GM18519 (cell line): ENCODE measurements at regions not wholly inside any gene's neighbourhood (a gene's known extent, or its start where the extent isn't known, plus 50 kb on each side); places are given as distances from the start of the nearest gene placed in this dataset.
"Not testable (repeated sequence)": the region's sequence is repeated elsewhere in the genome, so short reads cannot be mapped to it uniquely, and the experiment has no call there.

Experiments
- ATAC-seq: cut with Tn5 transposase; IDR thresholded peaks from one replicate; pipeline ENCODE4 v1.9.1; 2021; ENCODE audit warnings: mild to moderate bottlenecking, moderate library complexity; ENCODE audit not compliant: unreplicated experiment, low FRiP score

DNA sequence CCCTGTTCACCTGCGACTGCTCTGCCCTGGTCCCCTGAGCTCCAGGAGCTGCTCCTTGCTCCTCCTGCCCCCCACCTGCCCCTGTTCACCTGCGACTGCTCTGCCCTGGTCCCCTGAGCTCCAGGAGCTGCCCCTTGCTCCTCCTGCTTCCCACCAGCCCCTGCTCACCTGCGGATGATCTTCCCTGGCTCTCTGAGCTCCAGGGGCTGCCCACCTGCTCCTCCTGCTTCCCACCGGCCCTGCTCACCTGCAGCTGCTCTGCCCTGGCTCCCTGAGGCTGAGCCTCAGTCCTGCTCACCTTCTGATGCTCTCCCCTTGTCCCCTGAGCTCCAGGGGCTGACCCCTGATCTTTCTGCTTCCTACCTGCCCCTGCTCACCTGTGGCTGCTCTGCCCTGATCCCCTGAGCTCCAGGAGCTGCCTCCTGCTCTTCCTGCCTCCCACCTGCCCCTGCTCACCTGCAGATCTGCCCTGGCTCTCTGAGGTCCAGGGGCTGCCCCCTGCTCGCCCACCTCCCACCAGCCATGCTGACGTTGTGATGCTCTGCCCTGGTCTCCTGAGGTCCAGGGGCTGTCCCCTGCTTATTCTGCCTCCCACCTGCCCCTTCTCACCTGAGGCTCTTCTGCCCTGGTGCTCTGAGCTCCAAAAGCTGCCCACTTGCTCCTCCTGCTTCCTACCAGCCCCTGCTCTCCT, 219.2 kb downstream of the TMEM121 start:
- no peak for ATAC-seq

DNA sequence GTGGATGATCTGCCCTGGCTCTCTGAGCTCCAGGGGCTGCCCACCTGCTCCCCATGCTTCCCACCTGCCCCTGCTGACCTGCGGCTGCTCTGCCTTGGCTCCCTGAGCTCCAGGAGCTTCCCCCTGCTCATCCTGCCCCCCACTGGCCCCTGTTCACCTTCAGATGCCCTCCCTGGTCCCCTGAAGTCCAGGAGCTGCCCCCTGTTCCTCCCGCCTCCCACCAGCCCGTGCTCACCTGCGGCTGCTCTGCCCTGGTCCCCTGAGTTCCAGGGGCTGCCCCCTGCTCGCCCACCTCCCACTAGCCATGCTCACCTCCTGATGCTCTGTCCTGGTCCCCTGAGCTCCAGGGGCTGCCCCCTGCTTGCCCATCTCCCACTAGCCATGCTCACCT, 219.7 kb downstream of the TMEM121 start:
- ATAC-seq = no peak

DNA sequence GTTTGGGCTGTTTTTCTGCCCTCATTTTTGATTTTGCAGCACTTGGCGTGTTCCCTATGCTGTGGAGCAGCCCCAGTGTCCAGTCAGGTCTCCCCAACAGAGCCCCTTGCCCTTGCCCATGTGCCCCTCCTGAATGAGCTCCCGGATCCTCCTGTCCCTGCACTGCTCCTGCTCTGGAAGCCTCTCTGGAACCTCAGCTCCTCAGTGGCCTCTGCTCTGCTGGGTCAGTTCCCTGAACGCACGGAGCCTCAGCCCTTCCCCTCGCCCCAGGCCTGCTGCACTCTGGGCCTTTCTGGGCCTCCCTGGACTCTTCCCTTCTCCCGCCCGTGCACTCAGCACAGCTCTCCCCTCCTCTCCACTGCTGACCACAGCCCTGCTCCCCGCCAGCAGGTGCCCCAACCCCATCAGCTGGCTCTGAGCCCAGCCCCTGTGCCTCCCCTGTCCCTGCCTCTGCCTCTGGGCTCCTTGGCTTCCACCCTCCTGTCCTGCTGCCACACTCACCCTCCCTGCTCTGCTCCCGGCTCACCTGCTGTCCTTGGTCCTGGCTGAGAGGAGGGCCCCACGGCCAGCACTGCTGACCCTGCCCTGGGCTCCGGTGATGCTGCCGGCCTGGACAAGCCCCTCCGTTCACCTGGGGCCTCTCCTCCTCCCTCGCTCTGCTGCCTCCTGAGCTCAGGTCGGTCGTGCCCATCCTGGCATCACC, 220.6 kb downstream of the TMEM121 start:
- ATAC-seq = not testable (repeated sequence)

DNA sequence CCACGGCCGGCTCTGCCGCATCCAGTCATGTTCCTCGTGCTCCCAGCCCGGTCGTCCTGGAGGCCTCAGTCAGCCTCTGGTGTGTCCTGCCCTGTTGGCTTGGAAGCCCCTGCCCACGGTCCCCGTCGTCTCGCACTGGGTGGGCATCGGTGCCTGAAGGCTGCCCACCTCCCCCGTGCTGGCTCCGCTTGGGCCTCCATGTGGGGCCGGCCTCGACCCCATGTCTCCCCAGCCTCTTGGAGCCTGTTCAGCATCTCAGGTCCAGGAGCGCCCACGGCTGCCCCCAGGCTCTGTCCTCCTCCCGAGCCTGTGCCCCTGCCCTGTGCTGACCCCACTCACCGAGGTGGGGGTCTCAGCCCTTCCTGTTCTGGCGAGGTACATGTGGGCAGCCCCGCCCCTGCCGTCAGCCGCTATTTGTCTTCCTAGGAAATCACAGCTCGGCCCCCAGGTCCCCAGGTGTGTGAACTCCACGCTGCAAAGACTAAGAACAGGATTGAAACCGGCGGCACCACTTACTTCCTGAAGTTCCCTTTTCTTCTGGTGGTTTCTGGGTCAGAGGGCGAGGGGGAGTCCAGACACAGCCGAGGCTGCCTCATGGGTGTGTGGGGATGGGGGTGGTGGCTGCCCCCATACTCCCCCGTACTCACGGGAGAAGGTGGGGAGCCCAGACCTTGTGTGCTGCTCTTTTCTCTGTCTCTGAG, 221.3 kb downstream of the TMEM121 start:
- ATAC-seq = not testable (repeated sequence)

DNA sequence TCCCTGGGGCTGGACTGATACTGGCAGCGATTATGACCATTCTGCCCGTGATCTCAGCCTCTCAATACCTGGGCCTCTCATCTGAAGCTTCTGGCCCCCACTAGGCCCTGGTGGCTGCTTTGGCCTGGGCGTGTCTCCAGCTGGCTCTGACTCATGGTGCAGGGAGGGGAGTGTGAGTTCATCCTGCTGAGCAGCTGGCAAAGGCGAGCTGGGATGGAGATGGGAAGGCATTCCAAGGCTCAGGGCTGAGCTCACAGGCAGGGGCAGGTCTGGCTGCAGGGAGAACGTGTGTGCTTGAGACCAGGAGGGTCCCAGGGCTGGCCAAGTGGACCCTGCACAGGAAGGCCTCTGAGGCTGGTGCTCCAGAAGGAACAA, 221.8 kb downstream of the TMEM121 start:
- ATAC-seq = no peak

DNA sequence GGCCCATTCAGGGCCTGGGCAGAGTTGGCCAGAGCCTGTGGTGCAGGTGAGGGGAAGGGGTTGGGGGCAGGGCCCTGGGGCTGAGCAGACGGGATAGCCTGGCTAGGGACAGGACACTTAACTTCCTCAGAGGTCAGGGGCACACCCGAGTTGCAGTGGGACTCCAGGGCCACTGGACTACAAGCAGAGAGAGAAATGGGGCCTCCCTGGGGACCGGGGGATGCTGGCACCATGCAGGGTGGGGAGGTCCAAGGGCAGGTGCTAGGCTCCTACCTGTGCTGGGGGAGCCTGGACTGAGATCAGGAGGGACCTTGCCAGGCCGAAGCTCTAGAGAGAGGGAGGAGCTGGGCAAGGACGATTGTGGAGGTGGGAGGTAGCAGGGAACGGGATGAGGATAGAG, 222.3 kb downstream of the TMEM121 start:
- ATAC-seq = not testable (repeated sequence)

DNA sequence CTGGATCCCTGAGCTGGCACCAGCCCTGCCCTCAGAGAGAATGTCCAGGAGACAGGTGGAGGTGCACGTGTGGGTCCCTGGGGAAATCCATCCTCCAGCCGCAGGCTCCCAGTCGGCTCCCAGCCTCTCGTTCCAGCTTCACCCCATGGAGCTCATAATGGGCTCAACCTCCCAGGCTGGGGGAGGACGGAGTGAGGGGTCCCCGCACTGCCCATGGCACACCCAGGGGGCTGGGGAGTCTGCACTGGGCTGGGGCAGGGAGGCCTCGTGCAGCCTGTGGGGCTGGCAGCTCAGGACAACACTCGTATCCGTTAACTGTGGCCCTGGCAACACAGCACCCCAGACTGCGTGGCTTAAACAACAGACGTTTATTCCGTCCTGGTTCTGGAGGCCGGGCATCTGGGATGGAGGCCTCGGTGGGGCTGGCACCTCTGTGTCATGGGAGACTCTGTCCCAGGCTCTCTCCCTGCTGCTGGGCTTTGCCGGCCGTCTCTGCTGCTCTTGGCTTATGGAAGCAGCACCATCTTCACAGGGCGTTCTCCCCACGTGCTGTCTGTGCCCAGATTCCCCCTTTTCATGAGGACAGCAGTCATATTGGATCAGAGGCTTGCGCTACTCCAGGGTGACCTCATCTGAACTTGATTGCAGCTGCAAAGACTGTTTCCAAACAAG, 223.6 kb downstream of the TMEM121 start:
- not testable (repeated sequence) for ATAC-seq

DNA sequence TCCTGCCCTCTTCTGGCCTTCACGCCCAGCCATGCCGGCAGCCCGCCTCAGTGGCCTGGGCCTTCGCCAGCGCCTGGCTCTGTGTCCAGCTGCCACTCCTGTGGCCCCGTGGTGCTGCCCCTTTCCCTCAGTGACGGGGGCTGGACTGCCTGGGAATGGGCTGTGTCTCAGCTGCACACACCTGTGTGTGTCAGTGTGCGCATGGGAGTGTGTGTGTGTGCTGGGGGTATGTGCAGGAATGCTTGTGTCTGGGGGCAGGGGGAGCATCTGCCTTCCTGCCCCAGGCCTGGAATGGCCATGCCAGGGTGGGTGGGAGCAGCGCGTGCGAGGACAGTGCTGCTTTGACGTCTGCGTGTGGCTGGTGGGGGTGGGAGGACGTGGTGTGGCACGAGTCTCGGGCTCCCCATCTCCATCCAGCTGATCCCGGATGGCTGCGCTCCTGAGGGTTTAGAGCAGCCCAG, 224.9 kb downstream of the TMEM121 start:
- not testable (repeated sequence) for ATAC-seq

DNA sequence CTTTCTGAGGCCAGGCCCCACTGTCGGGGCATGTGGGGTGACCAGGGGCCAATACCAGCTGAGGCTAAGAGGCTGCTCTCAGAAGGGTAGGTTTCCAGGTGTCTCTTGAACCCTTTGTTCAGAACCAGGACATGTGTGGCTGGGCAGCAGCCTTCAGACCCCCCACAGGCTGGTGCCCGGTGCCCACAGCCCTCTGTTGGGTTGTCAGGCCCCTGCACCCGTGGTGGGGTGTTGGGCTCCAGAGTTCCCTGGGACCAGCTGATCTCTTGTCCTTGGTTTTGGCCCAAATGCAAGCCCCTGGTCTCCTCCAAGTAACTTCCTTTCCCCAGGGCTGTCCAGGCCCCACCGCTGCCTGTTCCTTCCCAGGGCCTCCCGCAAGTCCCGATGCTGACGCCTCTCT, 226.0 kb downstream of the TMEM121 start:
- not testable (repeated sequence) for ATAC-seq

DNA sequence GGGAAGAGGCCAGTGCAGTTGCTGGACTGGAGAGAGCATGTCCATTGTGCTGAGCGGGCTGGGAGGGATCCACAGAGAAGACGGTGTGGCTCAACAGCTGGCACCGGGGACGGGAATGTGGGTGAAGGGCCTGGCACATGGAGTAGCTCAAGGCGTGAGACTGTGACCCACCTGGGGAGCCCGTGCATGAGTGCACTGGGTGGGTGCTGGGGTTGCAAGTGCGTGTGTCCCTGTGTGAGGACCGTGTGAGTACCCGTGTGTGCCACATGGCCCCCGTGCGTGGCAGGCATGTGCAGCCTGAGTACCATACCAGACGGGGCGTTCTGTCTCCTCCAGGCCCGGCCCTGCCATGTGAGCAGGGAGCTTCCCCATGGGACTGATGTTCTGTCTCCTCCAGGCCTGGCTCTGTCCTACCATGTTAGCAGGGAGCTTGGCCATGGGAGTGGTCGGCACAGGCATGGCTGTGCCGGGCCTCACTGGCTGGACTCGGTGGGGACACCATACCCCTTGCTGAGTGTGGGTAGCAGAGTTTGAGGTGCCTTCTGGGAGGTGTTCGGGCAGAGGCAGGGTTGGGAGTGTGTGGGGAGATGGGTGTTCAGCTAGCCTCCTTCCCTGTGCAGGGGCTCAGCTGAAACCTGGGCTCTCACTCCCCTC, 234.4 kb downstream of the TMEM121 start:
- no peak for ATAC-seq

DNA sequence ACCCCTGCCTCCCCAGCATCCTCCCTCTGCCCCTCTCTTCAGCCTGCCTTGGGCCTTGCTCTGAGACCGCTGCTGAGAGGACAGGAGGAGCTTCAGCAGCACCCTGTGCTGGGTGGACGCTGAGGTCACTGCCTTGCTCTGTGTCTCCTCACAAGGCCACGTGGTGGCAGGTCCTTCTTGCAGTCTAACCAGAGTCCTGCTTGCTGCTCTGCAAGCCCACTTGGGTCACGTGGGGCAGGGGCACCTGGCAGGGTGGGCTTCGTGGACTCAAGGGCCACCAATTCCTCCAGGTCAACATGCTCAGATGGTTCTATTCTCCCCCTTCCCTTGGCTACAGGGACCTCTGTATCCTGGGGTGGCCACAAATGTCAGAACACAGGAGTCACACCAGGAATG, 235.0 kb downstream of the TMEM121 start:
- not testable (repeated sequence) for ATAC-seq

DNA sequence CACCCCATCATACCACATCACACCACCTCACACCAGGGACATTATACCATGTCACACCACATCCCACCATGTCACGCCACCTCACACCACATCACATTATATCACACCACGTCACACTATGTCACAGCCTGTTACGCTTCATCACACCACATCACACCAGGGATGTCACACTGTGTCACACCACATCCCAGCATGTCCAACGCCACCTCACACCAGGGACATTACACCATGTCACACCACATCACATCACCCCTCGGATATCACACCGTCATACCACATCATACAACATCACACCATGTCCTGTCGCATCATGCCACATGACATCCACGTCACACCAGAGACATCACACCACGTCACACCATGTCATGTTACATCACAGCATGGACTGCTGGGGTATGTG, 235.5 kb downstream of the TMEM121 start:
- ATAC-seq = no peak

DNA sequence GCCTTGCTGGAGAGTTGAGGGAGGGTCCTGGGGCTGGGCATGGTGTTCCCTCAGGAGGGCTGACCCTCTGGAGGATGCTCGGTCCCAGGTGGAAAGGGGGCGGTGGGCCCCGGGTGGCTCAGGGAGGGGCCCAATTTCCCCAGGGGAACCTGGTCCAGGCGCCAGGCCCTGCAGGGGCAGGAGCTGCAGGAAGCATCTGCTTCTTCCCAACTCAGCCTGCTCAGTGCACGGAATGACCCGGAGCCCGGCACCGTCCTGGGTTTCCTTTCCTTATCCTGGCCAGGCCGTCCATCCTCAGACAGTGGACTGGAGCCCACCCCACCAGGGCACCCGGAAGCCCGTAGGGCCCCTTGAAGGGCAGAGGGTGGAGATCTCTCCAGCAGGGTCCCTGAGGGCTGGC, 235.9 kb downstream of the TMEM121 start:
- ATAC-seq = not testable (repeated sequence)

DNA sequence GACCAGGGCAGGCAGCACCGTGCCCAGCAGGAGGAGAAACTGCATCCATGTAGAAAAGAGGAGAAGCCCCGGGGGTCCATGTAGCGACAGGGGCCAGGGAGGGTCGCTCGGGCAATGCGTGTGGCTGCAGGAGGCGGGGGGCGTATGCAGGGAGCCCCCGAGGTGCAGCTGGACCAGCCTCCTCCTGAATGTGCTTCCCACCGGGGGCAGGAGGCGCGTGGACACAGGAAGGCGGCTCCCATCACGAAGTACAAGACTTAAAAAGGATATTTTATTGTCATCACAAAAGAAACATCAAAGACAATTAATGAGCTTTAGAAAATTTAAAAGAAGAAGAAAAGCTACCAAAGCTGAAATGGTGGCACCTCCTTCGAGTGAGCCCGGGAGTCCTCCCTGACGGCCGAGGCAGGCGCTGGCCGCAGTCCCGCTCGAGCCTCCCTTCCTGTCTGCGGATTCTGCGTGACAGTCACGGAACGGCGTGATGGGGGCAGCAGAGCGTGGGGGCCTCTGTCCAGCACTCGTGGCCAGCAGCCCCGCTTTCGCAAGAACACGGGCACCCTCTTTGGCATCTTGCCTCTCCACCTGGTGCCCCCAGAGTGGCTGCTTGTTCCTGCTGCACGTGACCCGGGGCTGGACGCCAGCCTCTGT, 238.0 kb downstream of the TMEM121 start:
- ATAC-seq = not testable (repeated sequence)

DNA sequence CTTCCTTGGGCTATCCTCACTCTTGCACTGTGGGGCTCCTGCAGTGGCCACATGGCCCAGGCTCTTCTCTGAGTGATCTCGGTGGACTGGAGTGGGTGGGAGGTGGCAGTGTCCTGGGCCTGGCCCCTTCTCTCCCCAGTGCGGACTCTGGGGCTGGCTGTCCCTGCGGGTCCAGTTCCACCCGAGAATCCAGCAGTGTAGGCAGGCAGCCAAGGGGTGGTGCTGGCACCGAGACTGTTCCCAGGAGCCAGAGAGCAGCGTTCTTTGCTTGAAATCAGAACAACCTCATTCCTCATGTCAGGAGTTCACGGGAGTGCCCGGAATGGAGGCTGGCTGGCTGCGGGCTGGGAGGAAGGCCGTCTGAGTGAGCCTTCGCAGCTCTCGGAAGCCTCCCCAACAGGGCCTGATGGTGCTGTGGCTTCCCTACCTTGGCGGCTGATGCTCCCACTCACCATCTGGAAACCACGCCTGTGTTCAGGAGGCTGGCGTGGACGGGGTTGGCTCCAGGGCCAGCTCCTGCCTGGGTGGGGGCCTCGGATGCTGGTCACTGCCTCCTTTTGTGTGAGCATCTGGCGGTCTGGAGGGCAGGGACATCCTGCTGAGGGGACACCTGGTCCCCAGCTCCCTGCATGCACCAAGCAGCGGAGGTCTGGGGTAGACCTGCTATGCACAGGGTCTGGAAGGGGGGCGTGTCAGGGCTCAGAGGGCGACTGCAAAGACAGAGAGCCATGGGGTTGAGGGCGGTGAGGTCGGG, 238.9 kb downstream of the TMEM121 start:
- ATAC-seq = not testable (repeated sequence)

DNA sequence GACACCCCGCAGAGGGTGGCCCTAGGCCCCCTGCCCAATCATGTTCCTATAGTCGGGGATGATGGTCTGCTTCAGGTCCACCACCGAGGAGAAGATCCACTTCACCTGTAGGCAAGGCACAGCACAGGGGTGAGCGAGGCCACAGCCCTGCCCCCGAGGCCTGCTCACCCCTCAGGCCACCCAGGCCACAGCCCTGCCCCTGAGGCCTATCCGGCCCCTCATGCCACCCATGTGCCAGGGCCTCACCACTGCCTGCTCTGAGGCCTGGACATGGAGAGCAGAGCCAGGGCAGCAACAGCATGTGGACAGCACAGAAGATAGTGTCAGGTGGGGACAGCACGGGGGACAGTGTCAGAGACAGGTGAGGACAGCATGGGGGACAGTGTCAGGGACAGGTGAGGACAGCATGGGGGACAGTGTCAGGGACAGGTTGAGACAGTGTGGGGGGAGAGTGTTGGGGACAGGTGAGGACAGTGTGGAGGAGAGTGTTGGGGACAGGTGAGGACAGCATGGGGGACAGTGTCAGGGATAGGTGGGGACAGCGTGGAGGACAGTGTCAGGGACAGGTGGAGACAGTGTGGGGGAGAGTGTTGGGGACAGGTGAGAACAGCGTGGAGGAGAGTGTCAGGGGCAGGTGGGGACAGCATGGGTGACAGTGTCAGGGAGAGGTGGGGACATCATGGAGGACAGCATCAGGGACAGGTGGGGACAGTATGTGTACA, 239.7 kb downstream of the TMEM121 start:
- no peak for ATAC-seq

DNA sequence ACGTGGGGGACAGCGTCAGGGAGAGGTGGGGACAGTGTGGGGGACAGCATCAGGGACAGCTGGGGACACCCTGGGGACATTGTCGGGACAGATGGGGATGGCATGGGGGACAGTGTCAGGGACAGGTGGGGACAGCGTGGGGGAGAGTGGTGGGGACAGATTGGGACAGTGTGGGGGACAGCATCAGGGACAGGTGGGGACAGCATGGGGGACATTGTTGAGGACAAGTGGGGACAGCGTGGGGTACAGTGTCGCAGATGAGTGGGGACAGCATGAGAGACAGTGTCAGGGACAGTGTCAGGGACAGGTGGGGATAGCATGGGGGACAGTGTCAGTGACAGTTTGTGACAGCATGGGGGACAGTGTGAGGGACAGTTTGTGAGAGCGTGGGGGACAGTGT, 240.9 kb downstream of the TMEM121 start:
- ATAC-seq = no peak

DNA sequence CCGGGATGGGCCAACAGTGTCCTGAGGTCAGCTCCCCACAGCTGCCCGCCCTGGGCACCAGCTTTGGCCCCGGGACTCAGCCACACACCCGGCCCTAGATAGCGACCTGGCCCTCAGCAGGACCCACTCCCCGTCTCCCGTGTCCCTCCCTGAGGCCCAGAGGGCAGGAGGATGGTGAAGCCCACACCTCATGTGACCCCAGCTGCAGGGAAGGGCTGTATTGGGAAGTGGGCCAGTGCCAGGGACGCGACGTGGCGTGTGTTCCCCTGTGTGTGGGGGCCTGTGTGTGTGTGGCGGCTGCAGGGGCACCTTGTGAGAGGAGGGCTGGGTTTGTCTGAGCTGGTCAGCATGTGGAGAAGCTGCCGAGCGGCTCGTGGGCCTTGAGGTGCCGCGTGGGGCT, 241.7 kb downstream of the TMEM121 start:
- ATAC-seq = not testable (repeated sequence)
